ENCODE measurements at regions not wholly inside any gene's neighbourhood (a gene's known extent, or its start where the extent isn't known, plus 50 kb on each side); places are given as distances from the start of the nearest gene placed in this dataset.

GRCh38 chr2:9152975-9153642, 53.5 kb upstream of the ASAP2 start:
- dilution Hi-C loops (cut with MboI; ENCODE audit: extremely low pct_ligation_motif_present, low sequenced_read_pairs): loop anchor here (25.0 kb wide), 1 partner anchor 209 kb away; no protein-coding TSS in a partner anchor
- intact Hi-C loops (cut with micrococcal nuclease): no loop called here
- TF ChIP-seq CTCF (IDR thresholded peaks at IDR 0.05; ENCODE audit: extremely low read depth in 1 of 2, insufficient read depth in 1 of 2, low read depth in 1 of 2, low read length in 2 of 2) (no peak), POLR2A (IDR thresholded peaks at IDR 0.05; ENCODE audit: low read depth, low read length) (no peak), GATA2 (IDR thresholded peaks at IDR 0.05; ENCODE audit: insufficient read depth, insufficient read length, low read depth, low read length) (no peak), MAX (IDR thresholded peaks at IDR 0.05; ENCODE audit: insufficient read depth, insufficient read length) (no peak), POLR2AphosphoS5 (IDR thresholded peaks at IDR 0.05; ENCODE audit: insufficient read depth, low read depth, low read length) (no peak), EZH2 (IDR thresholded peaks at IDR 0.05; ENCODE audit: borderline replicate concordance, low read depth, low read length, severe bottlenecking) (no peak), JUN (IDR thresholded peaks at IDR 0.05; ENCODE audit: borderline replicate concordance, insufficient read depth, insufficient read length, low read depth) (no peak), FOS (IDR thresholded peaks at IDR 0.05; ENCODE audit: borderline replicate concordance, insufficient read depth, low read length) (no peak), MYC (IDR thresholded peaks at IDR 0.05; ENCODE audit: low read depth, low read length) (no peak)
- no peaks in the 10 kb centered on the region for H3K27me3 ChIP-seq (ENCODE audit: control insufficient read depth in 2 of 2, insufficient read depth in 2 of 2, low read length in 2 of 2)
- H3K4me2 ChIP-seq (ENCODE audit: insufficient read depth, low read length): no peak overlapping the region
- peak overlapping the region; percentile 42 for H2AFZ ChIP-seq (ENCODE audit: low read depth, low read length)
- no peak overlapping the region for H3K9ac ChIP-seq (replicated peaks; ENCODE audit: extremely low read depth, insufficient read depth, low read length)
- H4K20me1 ChIP-seq (replicated peaks; ENCODE audit: control insufficient read depth, extremely low read depth, insufficient read depth, low read length): no peaks in the 10 kb centered on the region
- no TSS peak for BruUV-seq (replicated peaks)
- H3K4me1 ChIP-seq (ENCODE audit: control insufficient read depth, extremely low read depth, insufficient read depth, low read length): no peaks in the 10 kb centered on the region
- no peaks in the 10 kb centered on the region for H3K79me2 ChIP-seq (ENCODE audit: control insufficient read depth, insufficient read depth, low read length)
- CTCF ChIA-PET: interaction anchor here (1.2 to 1.8 kb wide), 2 partner anchors 13 to 180 kb away, joined by 3 to 4 read pairs; no protein-coding TSS in a partner anchor
- no peaks in the 10 kb centered on the region for H3K9me1 ChIP-seq (replicated peaks; ENCODE audit: control insufficient read depth, extremely low read depth, insufficient read depth, low read length)
- H3K27ac ChIP-seq (ENCODE audit: insufficient read depth, low read depth, low read length): no peak overlapping the region
- H3K4me3 ChIP-seq (replicated peaks in 1 of 3; ENCODE audit: insufficient read depth in 1 of 3, low read depth in 1 of 3, low read length in 3 of 3): no peak overlapping the region
- POLR2A ChIA-PET: no interaction called here
- H3K9me3 ChIP-seq (replicated peaks; ENCODE audit: control insufficient read depth, insufficient read depth, low read length): no peaks in the 10 kb centered on the region
- no peak for FAIRE-seq
- no peak for DNase-seq (ENCODE audit: low read depth, low spot score)
- no peaks in the 10 kb centered on the region for H3K36me3 ChIP-seq (ENCODE audit: control insufficient read depth in 2 of 2, extremely low read depth in 1 of 2, insufficient read depth in 2 of 2, low read length in 2 of 2)
